Skin of body (tissue), 1 donor: ENCODE measurements at regions not wholly inside any gene's neighbourhood (a gene's known extent, or its start where the extent isn't known, plus 50 kb on each side); places are given as distances from the start of the nearest gene placed in this dataset.

ENCODE experiments used
- DNase-seq: peaks from one replicate; lab custom pipeline; 2025; lab: John Stamatoyannopoulos, UW

DNA sequence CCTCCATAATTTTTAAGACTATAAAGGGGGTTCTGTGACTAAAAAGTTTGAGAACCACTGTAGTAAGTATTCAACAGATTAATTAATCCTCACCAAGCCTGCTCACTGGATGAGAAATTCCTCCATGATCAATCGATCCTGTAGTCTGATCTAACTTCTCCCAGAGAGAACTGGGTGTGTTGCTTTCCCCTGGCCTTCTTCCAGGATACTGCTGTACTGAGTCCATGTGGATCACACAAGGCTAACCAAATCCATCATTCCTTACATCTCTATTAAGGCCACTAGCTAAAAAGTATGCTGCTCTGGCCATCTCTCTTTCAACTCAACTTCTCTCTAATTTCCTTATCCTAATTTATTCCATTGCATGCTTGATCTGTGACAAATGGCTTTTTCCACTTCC lies 280.2 kb upstream of the PCSK5 start:
- no peak for DNase-seq

DNA sequence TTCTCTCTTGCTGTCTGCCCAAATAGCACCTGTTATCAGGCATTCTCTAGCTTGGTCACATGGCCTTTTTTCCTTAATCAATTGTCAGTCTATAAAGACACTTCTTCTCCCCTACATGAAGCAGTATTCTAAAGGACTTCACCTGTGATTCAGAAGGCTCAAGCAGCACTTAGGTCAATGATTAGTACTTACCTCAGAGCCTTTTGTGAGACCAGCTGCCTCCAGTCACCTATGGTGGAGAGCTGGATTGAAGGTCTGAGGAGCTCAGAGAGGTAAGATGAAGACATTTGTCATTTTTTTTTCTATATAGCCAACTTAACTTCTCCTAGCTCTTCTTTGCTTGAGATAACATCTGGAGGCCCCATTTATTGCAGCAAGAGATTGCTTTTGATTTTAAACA lies 278.3 kb upstream of the PCSK5 start:
- no peak for DNase-seq

DNA sequence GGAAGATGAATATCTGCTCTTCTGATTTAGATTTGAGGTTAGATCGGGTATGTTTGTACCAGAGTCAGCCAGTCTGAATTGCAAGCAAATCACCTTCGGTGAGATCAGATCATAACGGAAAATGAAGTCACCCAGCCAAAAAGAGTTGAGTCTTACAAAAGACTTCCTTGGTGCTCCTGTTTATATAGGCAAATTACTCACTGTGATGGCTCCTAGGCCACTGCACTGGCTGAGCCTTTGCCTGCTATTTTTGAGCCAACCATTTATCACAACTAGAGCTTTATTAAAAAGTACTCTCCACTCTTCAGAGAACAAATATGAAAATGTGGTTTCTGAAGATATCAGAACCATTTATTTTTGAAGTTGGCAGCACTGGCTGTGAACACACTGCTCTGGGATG lies 277.7 kb upstream of the PCSK5 start:
- no peak for DNase-seq

DNA sequence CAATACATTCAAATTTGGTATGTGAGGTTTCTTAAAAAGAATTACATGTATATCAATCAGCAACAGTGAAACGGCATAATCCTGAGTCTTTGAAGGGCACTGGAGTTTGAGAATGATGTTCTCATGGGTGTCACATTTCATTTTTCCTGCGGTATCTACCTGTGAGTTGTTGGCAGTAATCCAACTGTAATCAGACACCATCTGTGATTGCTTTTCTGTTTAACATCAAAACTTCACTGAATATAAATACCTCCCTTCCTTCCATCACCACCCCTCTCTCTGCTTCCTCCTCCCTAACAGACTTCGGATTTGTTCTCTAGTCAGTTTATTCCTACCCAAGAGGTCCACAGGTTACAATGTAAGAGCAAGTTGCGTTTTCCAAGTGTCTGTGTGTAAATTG lies 275.2 kb upstream of the PCSK5 start:
- peak; percentile 24 for DNase-seq

DNA sequence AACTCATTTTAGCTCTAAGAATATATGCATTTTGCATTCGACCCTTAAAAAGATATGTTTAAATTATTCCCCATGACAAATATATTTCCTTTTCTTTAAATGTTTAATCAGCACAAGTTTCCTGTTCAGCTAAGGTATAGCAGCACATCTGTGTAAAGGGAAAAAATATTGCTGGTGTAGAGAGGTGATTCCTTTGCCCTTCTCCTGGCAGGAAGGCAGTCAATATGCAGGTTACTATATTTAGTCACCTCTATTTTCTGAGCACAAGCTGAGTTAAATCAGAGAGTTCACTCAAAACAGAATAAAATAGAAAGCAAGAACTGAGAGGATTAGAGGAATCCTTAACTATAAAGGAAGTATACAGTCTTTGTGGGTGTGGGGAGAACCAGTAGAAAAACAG lies 274.4 kb upstream of the PCSK5 start:
- DNase-seq, result no peak

DNA sequence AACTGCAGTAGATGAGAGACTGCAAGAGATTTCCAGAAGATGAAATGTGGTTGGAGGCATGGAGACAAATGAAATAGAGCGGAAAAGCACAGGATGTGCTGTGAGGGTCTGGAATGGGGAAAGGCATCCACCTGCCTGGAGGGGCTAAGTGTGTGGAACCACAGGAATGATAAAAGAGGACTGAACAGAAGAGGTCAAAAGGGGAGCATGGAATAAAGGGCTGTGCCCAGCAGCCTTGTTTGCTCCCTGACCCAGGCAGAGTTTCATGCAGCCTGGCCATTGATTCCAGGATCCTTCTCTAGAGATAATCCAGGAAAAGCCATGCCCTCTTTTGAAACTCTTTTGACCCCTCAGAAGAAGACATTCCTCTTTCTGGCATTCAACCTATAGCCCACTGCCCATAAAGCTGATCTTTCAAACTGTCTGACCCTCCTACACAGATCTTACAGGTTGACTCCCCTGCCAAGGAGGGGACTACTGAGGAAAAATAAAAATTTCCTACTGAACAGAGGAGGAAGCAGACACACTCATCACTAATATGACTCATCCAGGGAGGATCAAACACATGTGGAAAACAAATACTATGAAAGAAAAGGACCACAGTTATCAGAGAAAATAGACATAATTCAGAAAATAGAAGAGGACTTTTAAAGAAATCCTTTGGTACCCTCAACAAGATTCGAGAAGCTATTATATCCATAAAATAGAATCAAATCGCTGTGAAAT lies 273.5 kb upstream of the PCSK5 start:
- DNase-seq, result no peak

DNA sequence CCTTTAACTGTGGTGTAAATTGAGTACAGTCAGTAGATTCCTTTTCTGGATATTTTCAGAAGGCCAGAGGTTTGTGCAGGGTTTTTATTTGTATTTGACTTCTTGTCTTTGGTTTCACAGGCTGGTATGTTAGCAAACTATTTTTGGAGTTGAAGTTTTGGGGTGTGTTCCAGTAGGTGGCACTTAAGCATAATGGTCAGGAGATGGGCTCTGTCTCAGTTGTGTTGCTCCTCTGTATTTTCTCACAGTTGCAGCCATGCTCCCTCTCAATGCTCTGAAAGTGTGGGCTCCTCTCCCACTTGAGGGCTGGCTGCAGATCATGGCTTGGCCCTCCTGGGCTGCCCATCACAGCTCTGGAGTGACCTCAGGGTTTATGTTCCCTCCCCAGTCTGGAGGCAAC lies 267.0 kb upstream of the PCSK5 start:
- no peak for DNase-seq

DNA sequence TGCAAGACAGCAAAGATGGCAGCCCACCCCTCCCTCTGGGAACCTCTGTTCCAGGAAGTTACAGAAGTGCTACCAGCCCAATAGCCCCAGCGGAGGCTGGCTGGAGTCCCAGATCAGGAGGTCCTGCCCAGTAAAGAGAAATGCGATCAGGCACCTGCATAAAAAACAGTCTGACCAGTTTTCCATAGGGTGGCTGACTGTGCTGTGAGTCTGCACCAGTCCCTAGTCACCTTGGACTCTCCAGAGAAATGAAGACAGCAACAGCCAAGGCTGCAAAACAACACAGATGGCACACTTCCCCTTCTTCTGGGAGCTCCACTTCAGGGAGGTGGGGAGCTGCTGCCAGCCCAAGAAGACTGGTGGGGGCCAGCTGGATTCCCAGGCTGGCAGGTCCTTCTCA lies 265.5 kb upstream of the PCSK5 start:
- no peak for DNase-seq

DNA sequence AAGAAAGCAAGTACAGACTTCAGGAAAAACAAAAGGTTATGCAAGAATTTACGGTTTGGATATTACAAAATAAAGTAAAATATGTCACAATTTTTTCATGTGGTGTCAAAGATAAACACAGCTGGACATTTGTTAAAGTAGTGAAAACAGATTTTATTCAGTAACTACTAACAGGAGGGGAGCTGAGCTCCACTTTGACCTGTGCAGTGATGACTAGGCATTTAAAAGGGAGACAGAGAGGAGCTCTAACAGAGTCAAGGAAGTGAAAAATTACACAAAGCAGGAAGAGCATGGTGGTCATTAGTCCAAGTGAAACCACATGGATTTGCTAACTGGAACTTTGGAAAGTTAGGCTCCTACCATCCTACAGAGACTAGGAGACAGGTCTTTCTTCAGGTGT lies 263.6 kb upstream of the PCSK5 start:
- DNase-seq, result no peak

DNA sequence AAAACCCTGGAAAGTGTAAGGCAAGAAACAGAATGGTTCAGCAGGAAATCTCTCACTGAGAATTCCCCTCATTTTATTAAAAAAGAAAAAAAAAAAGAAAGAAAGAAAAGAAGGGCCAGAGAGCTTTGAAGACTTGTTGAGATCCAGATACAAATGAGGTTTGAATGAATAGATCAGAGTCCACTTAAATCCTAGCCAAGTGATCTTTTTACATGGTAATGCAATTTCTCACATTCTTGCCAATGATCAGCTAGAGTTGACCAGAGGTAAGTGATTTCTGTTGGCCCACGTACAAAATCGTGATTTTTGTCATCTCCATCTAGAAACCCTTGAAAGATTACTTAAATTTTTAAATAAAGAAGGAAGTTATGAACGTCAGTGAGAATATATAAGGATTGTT lies 261.5 kb upstream of the PCSK5 start:
- DNase-seq, result no peak

DNA sequence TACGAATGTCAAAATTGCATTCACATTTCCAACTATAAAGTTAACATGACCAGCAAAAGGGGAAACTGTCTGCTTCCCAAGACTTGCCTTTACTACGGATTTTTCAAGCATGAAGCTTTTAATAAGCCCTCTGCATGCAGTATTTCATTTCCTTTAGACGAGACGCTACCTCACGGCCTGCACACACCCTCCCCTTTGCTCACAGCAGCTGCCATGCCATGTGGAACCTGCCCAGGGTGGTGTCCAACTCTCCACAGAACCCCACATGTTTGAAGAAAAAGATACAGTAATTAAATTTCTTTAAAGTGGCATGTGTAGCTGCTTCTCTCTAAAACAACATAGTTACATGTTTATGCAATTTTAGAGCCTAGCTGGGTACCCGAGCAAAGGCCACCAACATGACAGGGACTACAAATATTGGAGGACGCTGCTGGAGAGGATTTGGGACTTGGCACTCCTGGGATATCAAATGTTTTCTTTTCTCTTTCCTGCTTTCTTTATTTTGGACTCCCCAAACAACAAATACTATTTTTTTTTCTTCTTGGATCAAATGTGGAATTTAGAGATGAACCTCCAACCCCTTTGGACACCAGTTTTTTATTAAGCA lies 256.9 kb upstream of the PCSK5 start:
- DNase-seq, result no peak

DNA sequence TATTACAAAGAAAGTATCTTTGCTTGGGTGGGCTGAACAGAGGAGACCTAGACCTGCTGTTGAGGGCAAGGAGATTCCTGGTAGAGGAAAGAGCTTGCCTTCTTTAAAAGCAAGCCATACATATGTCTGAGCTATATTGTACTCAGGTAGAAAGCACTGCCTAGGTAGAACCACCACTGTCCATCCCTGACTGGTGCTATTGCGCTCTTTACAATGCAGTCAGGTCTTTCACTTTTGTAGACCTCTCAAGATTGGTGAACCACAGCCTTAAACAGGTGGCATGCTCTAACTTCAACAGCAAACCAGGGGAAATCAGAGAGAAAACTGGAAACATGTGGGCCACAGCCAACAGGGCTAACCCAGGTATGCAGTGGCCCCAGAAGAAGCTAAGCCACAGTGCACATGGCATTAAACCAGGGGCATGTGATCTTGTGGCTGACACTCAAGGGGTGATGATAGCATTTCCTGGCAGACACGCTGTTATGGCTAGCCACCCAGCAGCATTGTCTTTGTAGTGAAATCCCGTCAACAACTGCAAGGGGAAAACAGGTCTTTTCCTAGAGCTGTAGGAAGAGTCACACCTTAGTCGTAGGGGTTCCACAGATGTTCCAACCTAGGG lies 253.9 kb upstream of the PCSK5 start:
- no peak for DNase-seq

DNA sequence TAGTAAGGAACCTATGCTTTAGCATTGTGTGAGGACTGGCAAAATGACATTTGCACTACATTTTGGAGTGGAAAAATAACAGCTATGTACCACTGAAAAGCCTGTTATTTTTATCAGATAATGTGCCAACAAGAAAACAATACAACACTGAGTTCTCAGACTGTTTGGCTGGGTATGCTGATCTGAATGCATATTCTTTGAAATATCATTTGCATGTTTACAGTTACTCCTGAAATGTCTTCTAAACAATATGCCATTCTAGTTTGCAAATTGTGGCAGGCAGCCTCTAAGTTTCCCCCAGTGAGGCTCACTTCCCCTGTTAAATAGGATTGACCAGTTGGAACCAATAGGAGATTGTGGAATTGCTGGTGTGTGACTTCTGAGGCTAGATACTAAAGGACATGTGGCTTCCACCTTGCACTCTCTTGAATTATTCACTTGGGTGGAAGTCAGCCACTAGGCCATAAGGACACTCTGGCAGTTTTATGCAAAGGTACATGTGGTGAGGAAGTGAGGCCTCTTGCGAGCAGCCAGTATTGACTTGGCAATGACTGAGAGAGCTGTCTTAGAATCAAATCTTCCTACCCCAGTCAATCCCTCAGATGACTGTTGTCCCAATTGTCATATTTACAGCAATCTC lies 250.4 kb upstream of the PCSK5 start:
- DNase-seq, result no peak

DNA sequence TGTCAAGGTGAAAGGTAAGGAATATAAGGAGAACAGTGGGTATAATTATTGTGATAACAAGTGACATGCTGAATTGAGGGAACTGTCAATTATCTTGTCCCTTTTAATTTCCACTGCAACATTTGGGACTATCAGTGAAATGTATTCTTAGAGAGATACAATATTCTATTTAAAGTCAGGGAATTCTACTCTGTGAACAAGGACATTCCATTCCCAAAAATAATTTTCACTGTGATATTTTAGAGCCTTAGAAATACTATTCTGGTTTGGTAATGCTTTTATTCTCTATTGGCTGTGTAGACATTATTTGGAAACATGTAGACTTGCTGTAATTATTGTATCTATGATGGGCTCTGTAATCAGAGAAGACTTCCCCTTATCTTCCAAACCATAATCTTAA lies 248.0 kb upstream of the PCSK5 start:
- DNase-seq, result no peak

DNA sequence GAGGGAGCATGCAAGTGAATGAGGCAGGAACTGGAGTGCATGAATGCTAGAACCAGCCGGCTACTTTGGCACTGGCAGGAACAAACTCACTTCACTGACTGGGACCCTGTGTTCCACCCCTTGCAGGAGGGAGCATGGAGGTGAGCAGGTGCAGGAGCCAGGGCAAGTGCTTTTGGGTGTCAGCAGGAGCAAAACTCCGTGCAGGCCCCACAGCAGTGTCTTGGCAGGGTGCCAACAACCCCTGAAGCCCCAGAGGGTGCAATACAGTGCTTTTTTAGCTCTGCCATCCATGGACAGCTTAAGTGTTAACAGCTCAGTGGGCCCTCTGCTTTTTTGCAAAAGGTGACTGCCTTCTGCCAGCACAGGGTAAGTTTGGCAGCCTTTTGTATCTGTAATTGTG lies 245.8 kb upstream of the PCSK5 start:
- DNase-seq, result no peak

DNA sequence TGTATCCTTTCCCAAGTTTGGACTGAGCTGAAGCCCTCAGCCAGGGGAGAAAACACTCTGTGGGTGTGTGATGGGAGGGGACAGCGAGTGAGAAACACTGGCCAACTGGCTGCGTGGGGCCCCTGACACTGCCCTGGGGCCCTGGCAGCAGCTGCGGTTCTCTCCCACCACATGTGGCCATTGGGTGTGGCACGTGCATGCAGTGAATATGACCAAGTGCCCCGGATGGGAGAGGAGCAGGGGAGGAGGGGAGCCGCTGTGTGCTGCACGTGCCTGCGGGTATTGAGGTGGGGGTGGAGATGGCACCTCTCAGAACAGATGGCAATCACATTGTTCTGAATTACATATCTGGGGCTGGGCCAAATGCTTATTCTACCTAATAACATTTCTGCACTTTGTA lies 242.4 kb upstream of the PCSK5 start:
- no peak for DNase-seq

DNA sequence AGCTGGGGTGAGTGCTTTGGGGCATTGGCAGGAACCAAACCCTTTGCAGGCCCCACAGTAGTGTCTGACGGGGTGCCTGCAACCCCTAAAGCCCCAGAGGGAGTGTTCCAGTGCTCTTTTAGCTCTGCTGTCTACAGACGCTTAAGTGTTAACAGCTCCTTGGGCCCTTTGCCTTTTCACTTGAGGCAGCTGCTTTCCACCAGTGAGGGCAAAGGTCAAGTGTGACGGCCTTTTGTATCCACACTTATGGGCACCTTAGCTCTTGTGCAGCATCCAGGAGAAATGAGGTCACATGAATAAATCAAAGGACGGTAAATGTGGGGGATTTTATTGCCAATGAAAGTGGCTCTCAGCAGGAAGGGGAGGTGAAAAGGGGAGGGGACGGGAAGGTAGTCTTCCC lies 241.4 kb upstream of the PCSK5 start:
- DNase-seq, result no peak

DNA sequence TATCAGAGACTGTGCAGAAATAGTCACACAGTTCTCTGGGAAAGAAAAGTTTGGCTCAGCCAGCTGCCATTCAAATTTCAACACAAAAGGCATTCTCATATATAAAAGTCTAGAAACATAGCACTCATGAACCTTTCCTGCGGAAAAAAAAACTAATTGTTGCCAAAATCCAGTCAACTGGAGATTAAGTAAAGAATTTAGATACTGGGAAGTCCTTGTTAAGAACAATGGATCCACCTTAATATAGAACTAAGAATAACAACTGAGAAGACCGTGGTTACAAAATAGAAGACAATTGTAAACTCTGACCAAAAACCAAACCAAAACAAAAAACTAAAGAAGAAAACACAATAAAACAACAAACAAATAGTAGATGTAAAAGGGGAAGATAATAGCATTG lies 238.8 kb upstream of the PCSK5 start:
- DNase-seq, result no peak

DNA sequence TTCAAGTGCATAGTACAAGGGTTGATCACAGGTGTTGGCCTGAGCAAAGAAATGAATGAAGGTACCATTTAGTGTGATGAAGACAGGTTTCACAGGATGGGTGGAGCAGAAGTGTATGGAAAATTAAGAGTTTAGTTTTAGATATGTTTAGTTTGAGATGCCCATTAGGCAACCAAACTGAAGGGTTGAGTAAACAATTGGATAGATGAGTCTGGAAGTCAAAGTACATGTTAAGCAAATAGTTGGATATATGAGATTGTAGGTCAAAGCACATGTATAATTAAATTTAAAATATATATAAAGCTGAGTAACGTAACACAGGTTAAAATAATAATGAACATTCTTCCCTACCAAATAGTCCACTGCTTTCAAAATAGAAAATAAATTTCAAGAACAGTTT lies 237.1 kb upstream of the PCSK5 start:
- no peak for DNase-seq

DNA sequence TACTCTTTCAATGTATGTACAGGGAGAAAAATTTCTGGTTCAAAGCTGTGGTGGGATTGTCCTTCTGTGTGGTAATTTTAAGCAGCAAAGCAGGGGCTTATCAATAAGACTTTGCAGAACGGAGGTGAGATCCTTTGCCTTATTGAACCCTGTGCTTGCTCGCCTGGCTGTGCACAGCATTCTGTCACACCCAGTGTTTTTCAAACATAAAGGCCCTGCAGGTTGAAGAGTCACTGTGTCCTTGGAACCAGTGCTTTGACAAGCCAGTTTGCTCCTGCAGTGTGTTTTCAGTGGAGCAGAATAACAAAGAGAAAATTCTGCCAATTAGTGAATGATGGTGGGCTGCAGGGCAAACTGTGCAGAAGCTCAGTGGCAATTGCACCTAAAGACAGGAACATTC lies 236.7 kb upstream of the PCSK5 start:
- no peak for DNase-seq

DNA sequence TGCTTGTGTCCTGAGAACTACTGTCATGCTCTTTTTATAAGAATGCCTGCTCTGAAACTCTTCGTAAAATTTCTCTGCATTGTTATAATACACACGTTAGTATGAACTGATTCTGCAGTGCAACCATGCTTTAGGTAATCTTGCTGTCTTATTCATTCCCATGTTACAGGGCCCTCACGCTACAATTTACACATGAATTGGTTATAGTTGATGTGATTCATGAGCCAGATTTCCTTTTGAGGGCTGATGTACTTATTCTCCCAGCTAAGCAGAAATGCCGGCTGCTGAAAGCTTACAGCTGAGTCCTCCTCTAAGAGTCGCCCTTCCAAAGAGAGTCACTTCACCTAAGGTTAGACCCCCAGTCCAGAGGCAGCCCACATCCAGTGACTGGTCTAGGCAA lies 233.5 kb upstream of the PCSK5 start:
- no peak for DNase-seq

DNA sequence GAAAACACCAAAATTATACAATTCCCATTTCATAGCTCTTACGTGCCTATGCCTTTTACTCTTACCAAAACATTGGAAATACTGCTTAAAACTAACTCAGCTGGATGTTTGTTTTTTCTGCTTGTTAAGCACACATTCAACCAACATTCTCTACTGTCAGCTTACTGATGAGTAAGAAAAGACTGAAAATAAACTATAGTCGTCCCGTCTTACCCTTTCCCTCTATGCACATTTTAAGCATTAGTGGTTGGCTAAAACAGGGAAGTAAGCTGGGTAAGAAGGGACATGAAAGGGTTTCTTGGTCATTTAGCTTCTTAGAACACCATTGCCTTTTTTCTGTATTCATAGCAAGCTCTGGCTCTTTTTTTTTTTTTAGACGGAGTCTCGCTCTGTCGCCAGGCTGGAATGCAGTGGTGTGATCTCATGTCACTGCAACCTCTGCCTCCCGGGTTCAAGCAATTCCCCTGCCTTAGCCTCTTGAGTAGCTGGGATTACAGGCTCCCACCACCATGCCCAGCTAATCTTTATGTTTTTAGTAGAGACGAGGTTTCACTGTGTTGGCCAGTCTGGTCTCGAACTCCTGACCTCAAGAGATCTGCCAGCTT lies 232.1 kb upstream of the PCSK5 start:
- no peak for DNase-seq
